C4-2B (cell line): ENCODE measurements at regions not wholly inside any gene's neighbourhood (a gene's known extent, or its start where the extent isn't known, plus 50 kb on each side); places are given as distances from the start of the nearest gene placed in this dataset.

ENCODE experiments used
- ZFX ChIP-seq: fragments of 450-650 bp; IDR thresholded peaks from 2 replicates; pipeline ENCODE4 v1.6.1; 2017
- TF ChIP-seq, protein P1 (sequence below): fragments of 450-650 bp; conservative IDR thresholded peaks from 2 replicates; pipeline ENCODE4 v1.5.1; 2017; ENCODE audit warnings: mild to moderate bottlenecking

GRCh38 chr4:129384974-129385373 is 289.0 kb downstream of the C4orf33 start:
- TF ChIP-seq, protein P1, sequence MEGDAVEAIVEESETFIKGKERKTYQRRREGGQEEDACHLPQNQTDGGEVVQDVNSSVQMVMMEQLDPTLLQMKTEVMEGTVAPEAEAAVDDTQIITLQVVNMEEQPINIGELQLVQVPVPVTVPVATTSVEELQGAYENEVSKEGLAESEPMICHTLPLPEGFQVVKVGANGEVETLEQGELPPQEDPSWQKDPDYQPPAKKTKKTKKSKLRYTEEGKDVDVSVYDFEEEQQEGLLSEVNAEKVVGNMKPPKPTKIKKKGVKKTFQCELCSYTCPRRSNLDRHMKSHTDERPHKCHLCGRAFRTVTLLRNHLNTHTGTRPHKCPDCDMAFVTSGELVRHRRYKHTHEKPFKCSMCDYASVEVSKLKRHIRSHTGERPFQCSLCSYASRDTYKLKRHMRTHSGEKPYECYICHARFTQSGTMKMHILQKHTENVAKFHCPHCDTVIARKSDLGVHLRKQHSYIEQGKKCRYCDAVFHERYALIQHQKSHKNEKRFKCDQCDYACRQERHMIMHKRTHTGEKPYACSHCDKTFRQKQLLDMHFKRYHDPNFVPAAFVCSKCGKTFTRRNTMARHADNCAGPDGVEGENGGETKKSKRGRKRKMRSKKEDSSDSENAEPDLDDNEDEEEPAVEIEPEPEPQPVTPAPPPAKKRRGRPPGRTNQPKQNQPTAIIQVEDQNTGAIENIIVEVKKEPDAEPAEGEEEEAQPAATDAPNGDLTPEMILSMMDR = no peak
- no peak for TF ChIP-seq ZFX
